ENCODE measurements at regions not wholly inside any gene's neighbourhood (a gene's known extent, or its start where the extent isn't known, plus 50 kb on each side); places are given as distances from the start of the nearest gene placed in this dataset.

DNA sequence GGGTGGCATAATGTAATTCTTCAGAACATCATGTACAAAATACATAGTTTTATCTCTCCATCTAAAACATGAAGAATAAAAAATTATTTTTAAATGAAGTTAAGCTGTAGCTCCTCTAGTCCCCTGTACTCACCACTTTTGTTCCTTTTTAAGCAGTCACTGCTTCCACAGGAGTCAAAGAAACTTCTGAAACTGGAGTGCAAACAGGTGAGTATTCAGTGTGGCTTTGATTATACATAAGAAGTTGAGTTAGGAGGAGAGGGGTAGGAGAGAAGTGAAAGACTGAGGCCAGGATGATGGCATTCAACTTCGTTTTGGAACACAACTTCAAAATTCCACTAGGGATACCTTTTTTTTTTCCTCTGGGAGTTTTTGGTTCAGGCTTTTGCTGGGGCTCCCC is 131.4 kb upstream of the CNTN1 start:
- peaks cover 14% of the 10 kb centered on the region for H3K4me1 Mint-ChIP-seq (ENCODE audit: low read depth, unreplicated experiment)
- no peak for DNase-seq
- no peak overlapping the region for H3K4me3 Mint-ChIP-seq (ENCODE audit: unreplicated experiment)
- H3K36me3 Mint-ChIP-seq (ENCODE audit: unreplicated experiment) = no peaks in the 10 kb centered on the region
- no peak for TF ChIP-seq CTCF (IDR thresholded peaks at IDR 0.05; ENCODE audit: partially characterized antibody, unreplicated experiment)
- peaks cover 3% of the 10 kb centered on the region for H3K27me3 Mint-ChIP-seq (ENCODE audit: unreplicated experiment)
- no peak overlapping the region for H3K27ac Mint-ChIP-seq (ENCODE audit: unreplicated experiment)
- no peaks in the 10 kb centered on the region for H3K9me3 Mint-ChIP-seq (ENCODE audit: unreplicated experiment)

GRCh38 chr12:40561395-40561966 is 130.8 kb upstream of the CNTN1 start:
- Mint-ChIP-seq H3K4me3 (ENCODE audit: unreplicated experiment) (no peak overlapping the region), H3K27ac (ENCODE audit: unreplicated experiment) (no peak overlapping the region), H3K4me1 (ENCODE audit: low read depth, unreplicated experiment) (peaks cover 17% of the 10 kb centered on the region), H3K27me3 (ENCODE audit: unreplicated experiment) (peaks cover 4% of the 10 kb centered on the region), H3K9me3 (ENCODE audit: unreplicated experiment) (peaks cover 3% of the 10 kb centered on the region), H3K36me3 (ENCODE audit: unreplicated experiment) (no peaks in the 10 kb centered on the region)
- DNase-seq = no peak
- TF ChIP-seq CTCF (IDR thresholded peaks at IDR 0.05; ENCODE audit: partially characterized antibody, unreplicated experiment) = no peak

- H3K4me3 Mint-ChIP-seq (ENCODE audit: unreplicated experiment) = peak overlapping the region; percentile 35
- peaks cover 4% of the 10 kb centered on the region for H3K27me3 Mint-ChIP-seq (ENCODE audit: unreplicated experiment)
- no peak for DNase-seq
- no peaks in the 10 kb centered on the region for H3K36me3 Mint-ChIP-seq (ENCODE audit: unreplicated experiment)
- peaks cover 3% of the 10 kb centered on the region for H3K9me3 Mint-ChIP-seq (ENCODE audit: unreplicated experiment)
- peak overlapping the region; percentile 64 for H3K27ac Mint-ChIP-seq (ENCODE audit: unreplicated experiment)
- peak; percentile 23 for TF ChIP-seq CTCF (IDR thresholded peaks at IDR 0.05; ENCODE audit: partially characterized antibody, unreplicated experiment)
- H3K4me1 Mint-ChIP-seq (ENCODE audit: low read depth, unreplicated experiment) = peaks cover 32% of the 10 kb centered on the region
Observed at GRCh38 chr12:40565029-40565633, 127.1 kb upstream of the CNTN1 start.

- peaks cover 3% of the 10 kb centered on the region for H3K9me3 Mint-ChIP-seq (ENCODE audit: unreplicated experiment)
- no peak for TF ChIP-seq CTCF (IDR thresholded peaks at IDR 0.05; ENCODE audit: partially characterized antibody, unreplicated experiment)
- H3K4me3 Mint-ChIP-seq (ENCODE audit: unreplicated experiment) = peak overlapping the region; percentile 39
- no peaks in the 10 kb centered on the region for H3K36me3 Mint-ChIP-seq (ENCODE audit: unreplicated experiment)
- H3K27ac Mint-ChIP-seq (ENCODE audit: unreplicated experiment) = peak overlapping the region; percentile 72
- peaks cover 4% of the 10 kb centered on the region for H3K27me3 Mint-ChIP-seq (ENCODE audit: unreplicated experiment)
- H3K4me1 Mint-ChIP-seq (ENCODE audit: low read depth, unreplicated experiment) = peaks cover 36% of the 10 kb centered on the region
- DNase-seq = no peak
Observed at GRCh38 chr12:40566271-40566670, 126.0 kb upstream of the CNTN1 start.

- no peak for TF ChIP-seq CTCF (IDR thresholded peaks at IDR 0.05; ENCODE audit: partially characterized antibody, unreplicated experiment)
- Mint-ChIP-seq H3K27ac (ENCODE audit: unreplicated experiment) (no peak overlapping the region), H3K4me3 (ENCODE audit: unreplicated experiment) (no peak overlapping the region), H3K4me1 (ENCODE audit: low read depth, unreplicated experiment) (peaks cover 50% of the 10 kb centered on the region), H3K9me3 (ENCODE audit: unreplicated experiment) (peaks cover 6% of the 10 kb centered on the region), H3K27me3 (ENCODE audit: unreplicated experiment) (peaks cover 4% of the 10 kb centered on the region), H3K36me3 (ENCODE audit: unreplicated experiment) (no peaks in the 10 kb centered on the region)
- no peak for DNase-seq
Observed at GRCh38 chr12:40569626-40570179, 122.5 kb upstream of the CNTN1 start.

All from glutamatergic neuron (in vitro differentiated cells).